NB4 (cell line): ENCODE measurements at regions not wholly inside any gene's neighbourhood (a gene's known extent, or its start where the extent isn't known, plus 50 kb on each side); places are given as distances from the start of the nearest gene placed in this dataset.

Experiments used
- MAX ChIP-seq: IDR thresholded peaks from 2 replicates; pipeline ENCODE4 v1.6.1; 2011; ENCODE audit warnings: low read depth, low read length
- MYC ChIP-seq: IDR thresholded peaks from 2 replicates; pipeline ENCODE4 v1.6.1; 2011; ENCODE audit warnings: low read depth, low read length
- POLR2A ChIP-seq: IDR thresholded peaks from 2 replicates; pipeline ENCODE4 v1.6.1; 2011; ENCODE audit warnings: mild to moderate bottlenecking; ENCODE audit not compliant: insufficient read length; ENCODE audit errors: extremely low read depth
- TF ChIP-seq, protein P1 (sequence below): IDR thresholded peaks from one replicate; pipeline ENCODE4 v1.5.1; 2012; ENCODE audit warnings: low read depth, low read length

DNA sequence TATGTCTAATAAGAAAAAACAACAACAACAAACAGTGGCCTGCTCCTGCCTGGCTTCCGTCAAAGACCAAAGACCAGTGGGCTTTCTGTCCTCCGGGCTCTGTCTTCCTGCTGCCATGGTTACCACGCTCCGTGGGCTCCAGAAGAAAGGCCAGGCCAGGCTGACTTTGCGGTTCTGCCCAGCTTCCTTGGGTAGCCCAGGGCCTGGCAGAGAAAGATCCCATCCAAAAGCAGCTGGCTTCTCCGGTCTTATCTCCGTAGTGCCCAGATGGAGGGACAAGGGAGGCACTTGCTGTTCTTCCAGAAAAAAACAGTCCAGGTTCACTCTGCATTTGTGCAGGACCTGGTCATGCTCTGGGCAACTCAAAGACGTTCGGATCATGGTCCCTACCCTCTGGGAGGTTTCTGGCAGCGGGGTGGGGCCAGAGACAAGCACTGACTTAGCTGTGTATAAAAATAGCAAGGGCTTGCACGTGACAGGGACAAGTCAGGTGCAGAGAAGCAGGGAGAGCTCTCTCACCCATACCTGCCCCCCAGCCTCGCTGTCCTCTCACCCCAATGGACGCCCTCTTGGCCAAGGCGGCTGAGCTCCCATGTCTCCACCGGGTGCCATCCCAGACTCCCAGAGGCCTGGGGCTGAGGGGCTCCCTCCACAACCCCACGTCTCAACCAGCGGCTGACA is 212.2 kb downstream of the C9orf50 start:
- TF ChIP-seq MAX (no peak), POLR2A (no peak), MYC (no peak)
- TF ChIP-seq, protein P1, sequence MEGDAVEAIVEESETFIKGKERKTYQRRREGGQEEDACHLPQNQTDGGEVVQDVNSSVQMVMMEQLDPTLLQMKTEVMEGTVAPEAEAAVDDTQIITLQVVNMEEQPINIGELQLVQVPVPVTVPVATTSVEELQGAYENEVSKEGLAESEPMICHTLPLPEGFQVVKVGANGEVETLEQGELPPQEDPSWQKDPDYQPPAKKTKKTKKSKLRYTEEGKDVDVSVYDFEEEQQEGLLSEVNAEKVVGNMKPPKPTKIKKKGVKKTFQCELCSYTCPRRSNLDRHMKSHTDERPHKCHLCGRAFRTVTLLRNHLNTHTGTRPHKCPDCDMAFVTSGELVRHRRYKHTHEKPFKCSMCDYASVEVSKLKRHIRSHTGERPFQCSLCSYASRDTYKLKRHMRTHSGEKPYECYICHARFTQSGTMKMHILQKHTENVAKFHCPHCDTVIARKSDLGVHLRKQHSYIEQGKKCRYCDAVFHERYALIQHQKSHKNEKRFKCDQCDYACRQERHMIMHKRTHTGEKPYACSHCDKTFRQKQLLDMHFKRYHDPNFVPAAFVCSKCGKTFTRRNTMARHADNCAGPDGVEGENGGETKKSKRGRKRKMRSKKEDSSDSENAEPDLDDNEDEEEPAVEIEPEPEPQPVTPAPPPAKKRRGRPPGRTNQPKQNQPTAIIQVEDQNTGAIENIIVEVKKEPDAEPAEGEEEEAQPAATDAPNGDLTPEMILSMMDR: no peak
